NCI-H345 treated with DMSO at 0.1 percent for 48 hours (cell line): ENCODE measurements at regions not wholly inside any gene's neighbourhood (a gene's known extent, or its start where the extent isn't known, plus 50 kb on each side); places are given as distances from the start of the nearest gene placed in this dataset.
A peak's percentile ranks its signal among the peaks of the same experiment; 100 is the strongest.
"Not testable (repeated sequence)": the region's sequence is repeated elsewhere in the genome, so short reads cannot be mapped to it uniquely, and the experiment has no call there.

Source experiments
- DNase-seq: peaks from one replicate; lab custom pipeline; 2025; ENCODE audit not compliant: unreplicated experiment; lab: John Stamatoyannopoulos, UW

- no peak for DNase-seq
Observed at GRCh38 chr4:173475751-173476150, 54.3 kb downstream of the HAND2 start.

GRCh38 chr4:173469622-173470021 lies 60.4 kb downstream of the HAND2 start:
- no peak for DNase-seq

- DNase-seq: no peak
Observed at GRCh38 chr4:173468314-173468713, 61.7 kb downstream of the HAND2 start.

- no peak for DNase-seq
Observed at GRCh38 chr4:173466101-173466500, 63.9 kb downstream of the HAND2 start.

GRCh38 chr4:173464481-173464880 lies 65.5 kb downstream of the HAND2 start:
- no peak for DNase-seq

GRCh38 chr4:173463816-173464215 lies 64.9 kb upstream of the SCRG1 start:
- no peak for DNase-seq

GRCh38 chr4:173461170-173461569 lies 62.3 kb upstream of the SCRG1 start:
- DNase-seq: no peak

GRCh38 chr4:173459857-173460256 lies 60.9 kb upstream of the SCRG1 start:
- DNase-seq: no peak

- no peak for DNase-seq
Observed at GRCh38 chr4:173457893-173458292, 59.0 kb upstream of the SCRG1 start.

GRCh38 chr4:173451435-173451834 lies 52.5 kb upstream of the SCRG1 start:
- not testable (repeated sequence) for DNase-seq

- no peak for DNase-seq
Observed at GRCh38 chr4:173450281-173450680, 51.4 kb upstream of the SCRG1 start.

GRCh38 chr4:173449380-173449717 lies 50.4 kb upstream of the SCRG1 start:
- DNase-seq: no peak

GRCh38 chr4:173448608-173449379 lies 49.9 kb upstream of the SCRG1 start:
- DNase-seq: peak; percentile 72
